ENCODE measurements at regions not wholly inside any gene's neighbourhood (a gene's known extent, or its start where the extent isn't known, plus 50 kb on each side); places are given as distances from the start of the nearest gene placed in this dataset.

- TF ChIP-seq CTCF (IDR thresholded peaks at IDR 0.05) (no peak), POLR2A (IDR thresholded peaks at IDR 0.05; ENCODE audit: low read depth) (no peak)
Observed at GRCh38 chr21:19874521-19874920, 1123.7 kb upstream of the NCAM2 start.
